ENCODE measurements at regions not wholly inside any gene's neighbourhood (a gene's known extent, or its start where the extent isn't known, plus 50 kb on each side); places are given as distances from the start of the nearest gene placed in this dataset.

- no peak overlapping the region for H3K9ac ChIP-seq (ENCODE audit: extremely low read depth, low read length, poor library complexity, severe bottlenecking)
- no peak overlapping the region for H3K27ac Mint-ChIP-seq
- no peaks in the 10 kb centered on the region for H3K4me1 ChIP-seq (ENCODE audit: control insufficient read depth, insufficient read depth, low read length)
- no peak overlapping the region for H3K27ac ChIP-seq (ENCODE audit: low read depth, low read length)
- no peaks in the 10 kb centered on the region for H3K27me3 ChIP-seq (ENCODE audit: control insufficient read depth, insufficient read depth, low read length, poor library complexity, severe bottlenecking)
- no peak overlapping the region for H3K4me3 Mint-ChIP-seq
- H3K36me3 ChIP-seq (ENCODE audit: control insufficient read depth, insufficient read depth, low read length): no peaks in the 10 kb centered on the region
- no peaks in the 10 kb centered on the region for H3K4me1 Mint-ChIP-seq
- no peak overlapping the region for H3K4me3 ChIP-seq (ENCODE audit: low read length)
- 67% methylated on average over 1 of the region's 1 CpG; no CpG with 5 or more reads in 1 of the 2 experiments for WGBS, 2 experiments (ENCODE audit: insufficient coverage in 1 of 2, insufficient read length in 1 of 2)
- no peaks in the 10 kb centered on the region for H3K27me3 Mint-ChIP-seq (ENCODE audit: insufficient read depth)
- TF ChIP-seq, protein P1, sequence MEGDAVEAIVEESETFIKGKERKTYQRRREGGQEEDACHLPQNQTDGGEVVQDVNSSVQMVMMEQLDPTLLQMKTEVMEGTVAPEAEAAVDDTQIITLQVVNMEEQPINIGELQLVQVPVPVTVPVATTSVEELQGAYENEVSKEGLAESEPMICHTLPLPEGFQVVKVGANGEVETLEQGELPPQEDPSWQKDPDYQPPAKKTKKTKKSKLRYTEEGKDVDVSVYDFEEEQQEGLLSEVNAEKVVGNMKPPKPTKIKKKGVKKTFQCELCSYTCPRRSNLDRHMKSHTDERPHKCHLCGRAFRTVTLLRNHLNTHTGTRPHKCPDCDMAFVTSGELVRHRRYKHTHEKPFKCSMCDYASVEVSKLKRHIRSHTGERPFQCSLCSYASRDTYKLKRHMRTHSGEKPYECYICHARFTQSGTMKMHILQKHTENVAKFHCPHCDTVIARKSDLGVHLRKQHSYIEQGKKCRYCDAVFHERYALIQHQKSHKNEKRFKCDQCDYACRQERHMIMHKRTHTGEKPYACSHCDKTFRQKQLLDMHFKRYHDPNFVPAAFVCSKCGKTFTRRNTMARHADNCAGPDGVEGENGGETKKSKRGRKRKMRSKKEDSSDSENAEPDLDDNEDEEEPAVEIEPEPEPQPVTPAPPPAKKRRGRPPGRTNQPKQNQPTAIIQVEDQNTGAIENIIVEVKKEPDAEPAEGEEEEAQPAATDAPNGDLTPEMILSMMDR (conservative IDR thresholded peaks at IDR 0.05): peak; percentile 89
- peak; percentile 76 for DNase-seq
- no peaks in the 10 kb centered on the region for H3K9me3 ChIP-seq (ENCODE audit: control insufficient read depth, low read length)
- H3K36me3 Mint-ChIP-seq (ENCODE audit: low read depth): no peaks in the 10 kb centered on the region
- H3K9me3 Mint-ChIP-seq: no peaks in the 10 kb centered on the region
These were observed 597.9 kb upstream of the ADAMTS5 start for GRCh38 chr21:27564684-27565301.

DNA sequence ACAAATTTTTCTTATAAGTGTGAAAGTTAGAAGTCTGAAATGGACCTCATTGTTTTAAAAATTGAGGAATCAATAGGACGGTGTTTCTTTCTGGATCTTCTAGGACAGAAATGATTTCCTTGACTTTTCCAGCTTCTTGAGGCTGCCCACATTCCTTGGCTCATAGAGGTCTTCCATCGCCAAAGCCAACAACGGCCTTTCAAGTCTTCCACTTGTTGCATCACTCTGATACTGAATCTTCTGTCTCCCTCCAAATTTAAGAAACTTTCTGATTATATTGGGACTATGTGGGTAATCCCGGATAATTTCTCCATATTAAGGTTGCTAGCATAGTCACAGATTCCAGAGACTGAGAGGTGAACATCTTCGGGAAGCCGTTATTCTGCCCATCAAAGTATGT, 595.4 kb upstream of the ADAMTS5 start:
- H3K27me3 Mint-ChIP-seq (ENCODE audit: insufficient read depth): no peaks in the 10 kb centered on the region
- no peaks in the 10 kb centered on the region for H3K36me3 Mint-ChIP-seq (ENCODE audit: low read depth)

GRCh38 chr21:27561116-27561515, 594.2 kb upstream of the ADAMTS5 start:
- H3K9me3 Mint-ChIP-seq: peaks cover 2% of the 10 kb centered on the region
- H3K4me3 ChIP-seq (ENCODE audit: low read length): no peak overlapping the region
- no peaks in the 10 kb centered on the region for H3K27me3 ChIP-seq (ENCODE audit: control insufficient read depth, insufficient read depth, low read length, poor library complexity, severe bottlenecking)
- no peak for DNase-seq
- H3K27ac ChIP-seq (ENCODE audit: low read depth, low read length): no peak overlapping the region
- WGBS, 2 experiments (ENCODE audit: insufficient coverage in 1 of 2, insufficient read length in 1 of 2): 92 to 100% methylated on average over 3 to 8 of the region's 9 CpGs
- H3K36me3 ChIP-seq (ENCODE audit: control insufficient read depth, insufficient read depth, low read length): no peaks in the 10 kb centered on the region
- H3K27me3 Mint-ChIP-seq (ENCODE audit: insufficient read depth): no peaks in the 10 kb centered on the region
- no peak overlapping the region for H3K9ac ChIP-seq (ENCODE audit: extremely low read depth, low read length, poor library complexity, severe bottlenecking)
- TF ChIP-seq, protein P1 (conservative IDR thresholded peaks at IDR 0.05): no peak
- peaks cover 3% of the 10 kb centered on the region for H3K4me1 ChIP-seq (ENCODE audit: control insufficient read depth, insufficient read depth, low read length)
- peaks cover 2% of the 10 kb centered on the region for H3K36me3 Mint-ChIP-seq (ENCODE audit: low read depth)
- no peak overlapping the region for H3K4me3 Mint-ChIP-seq
- peaks cover 5% of the 10 kb centered on the region for H3K4me1 Mint-ChIP-seq
- no peak overlapping the region for H3K27ac Mint-ChIP-seq
- H3K9me3 ChIP-seq (ENCODE audit: control insufficient read depth, low read length): no peaks in the 10 kb centered on the region

More for the DNA sequence above, 595.4 kb upstream of the ADAMTS5 start:
- no peak overlapping the region for H3K27ac ChIP-seq (ENCODE audit: low read depth, low read length)
- no peak for DNase-seq
- peaks cover 5% of the 10 kb centered on the region for H3K4me1 Mint-ChIP-seq
- H3K27me3 ChIP-seq (ENCODE audit: control insufficient read depth, insufficient read depth, low read length, poor library complexity, severe bottlenecking): no peaks in the 10 kb centered on the region
- H3K9ac ChIP-seq (ENCODE audit: extremely low read depth, low read length, poor library complexity, severe bottlenecking): no peak overlapping the region
- no peak overlapping the region for H3K4me3 ChIP-seq (ENCODE audit: low read length)
- no peak overlapping the region for H3K27ac Mint-ChIP-seq
- H3K4me3 Mint-ChIP-seq: no peak overlapping the region
- TF ChIP-seq, protein P1 (conservative IDR thresholded peaks at IDR 0.05): no peak
- 94 to 95% methylated on average over 4 to 6 of the region's 6 CpGs for WGBS, 2 experiments (ENCODE audit: insufficient coverage in 1 of 2, insufficient read length in 1 of 2)
- H3K36me3 ChIP-seq (ENCODE audit: control insufficient read depth, insufficient read depth, low read length): no peaks in the 10 kb centered on the region
- no peaks in the 10 kb centered on the region for H3K9me3 ChIP-seq (ENCODE audit: control insufficient read depth, low read length)
- H3K4me1 ChIP-seq (ENCODE audit: control insufficient read depth, insufficient read depth, low read length): peaks cover 3% of the 10 kb centered on the region
- H3K9me3 Mint-ChIP-seq: no peaks in the 10 kb centered on the region

Measured in endodermal cell (in vitro differentiated cells).